H4 (cell line): ENCODE measurements at regions not wholly inside any gene's neighbourhood (a gene's known extent, or its start where the extent isn't known, plus 50 kb on each side); places are given as distances from the start of the nearest gene placed in this dataset.
A peak's percentile ranks its signal among the peaks of the same experiment; 100 is the strongest.
"Not testable (repeated sequence)": the region's sequence is repeated elsewhere in the genome, so short reads cannot be mapped to it uniquely, and the experiment has no call there.

ENCODE experiments used
- DNase-seq: peaks from one replicate; pipeline ENCODE4 v3.0.0-alpha.2; 2015; ENCODE audit warnings: low spot score

DNA sequence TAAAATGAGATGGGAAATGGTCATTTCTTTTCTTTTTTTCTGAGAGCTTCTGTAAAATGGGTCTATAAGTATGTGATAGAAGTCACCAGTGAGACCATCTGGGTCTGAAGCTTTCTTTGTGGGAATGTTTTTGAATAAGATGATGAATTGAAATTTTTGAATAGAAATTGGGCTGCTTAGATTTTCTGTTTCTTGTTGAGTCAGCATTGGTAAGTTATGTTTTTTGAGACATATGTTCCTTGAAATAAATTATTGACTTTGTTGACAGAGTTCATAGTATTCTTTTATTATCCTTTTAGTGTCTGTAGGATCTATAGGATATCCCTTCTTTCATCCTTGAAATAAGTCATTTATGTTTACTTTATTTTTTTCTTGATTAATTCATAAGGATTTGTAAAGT is 208.1 kb downstream of the OPA1 start:
- DNase-seq = no peak

DNA sequence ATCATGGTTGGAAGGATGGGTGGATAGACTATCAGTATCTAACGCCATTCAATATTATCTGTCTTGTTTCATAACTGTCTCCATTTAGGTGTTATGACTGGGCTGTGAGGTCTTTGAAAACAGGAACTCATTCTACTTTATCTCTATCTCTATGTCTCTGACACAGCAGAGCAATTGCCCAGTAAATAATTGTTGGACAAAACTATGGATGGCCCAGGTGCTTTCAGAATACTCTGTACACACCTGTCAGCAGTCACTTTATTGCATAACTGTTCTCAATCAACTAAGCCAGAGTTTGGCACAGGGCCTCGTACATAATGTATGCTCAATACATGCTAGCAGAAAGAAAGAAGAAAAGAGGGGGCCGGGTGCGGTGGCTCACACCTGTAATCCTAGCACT is 210.3 kb downstream of the OPA1 start:
- DNase-seq = no peak

DNA sequence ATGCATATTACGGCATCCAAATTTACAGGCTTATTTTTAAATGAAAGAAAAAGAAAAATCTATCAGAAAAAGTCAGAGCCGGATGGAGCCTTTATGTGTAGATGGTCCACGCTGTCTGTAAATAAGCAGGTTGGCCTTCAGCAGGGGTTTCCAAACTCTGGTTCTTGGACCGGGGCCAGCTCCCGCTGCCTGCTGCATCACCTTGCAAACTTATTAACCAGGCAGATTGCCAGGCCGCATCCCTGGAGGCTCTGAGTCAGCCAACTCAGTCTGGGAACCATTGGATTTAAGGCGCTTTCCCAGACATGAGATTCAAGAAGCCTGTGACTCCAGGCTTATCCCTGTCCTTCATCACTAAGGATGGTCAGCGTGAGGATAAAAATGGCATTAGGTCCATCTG is 212.4 kb downstream of the OPA1 start:
- DNase-seq = peak; percentile 96

DNA sequence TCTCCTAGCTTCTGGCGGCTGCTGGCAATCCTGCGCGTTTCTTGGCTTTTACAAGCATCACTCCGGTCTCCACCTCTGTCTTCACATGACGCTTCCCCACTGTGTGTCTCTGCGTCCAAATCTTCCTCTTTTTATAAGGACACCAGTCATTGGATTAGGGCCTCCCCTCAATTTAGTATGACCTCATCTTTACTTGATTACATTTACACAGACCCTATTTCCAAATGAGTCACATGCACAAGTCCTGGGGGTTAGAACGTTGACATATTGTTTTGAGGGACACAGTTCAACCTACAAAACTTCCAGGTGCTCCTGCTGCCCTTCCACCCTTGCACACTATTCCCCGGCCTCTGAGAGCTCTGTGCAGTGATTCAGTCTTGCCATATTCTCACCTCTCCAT is 215.3 kb downstream of the OPA1 start:
- DNase-seq = no peak

DNA sequence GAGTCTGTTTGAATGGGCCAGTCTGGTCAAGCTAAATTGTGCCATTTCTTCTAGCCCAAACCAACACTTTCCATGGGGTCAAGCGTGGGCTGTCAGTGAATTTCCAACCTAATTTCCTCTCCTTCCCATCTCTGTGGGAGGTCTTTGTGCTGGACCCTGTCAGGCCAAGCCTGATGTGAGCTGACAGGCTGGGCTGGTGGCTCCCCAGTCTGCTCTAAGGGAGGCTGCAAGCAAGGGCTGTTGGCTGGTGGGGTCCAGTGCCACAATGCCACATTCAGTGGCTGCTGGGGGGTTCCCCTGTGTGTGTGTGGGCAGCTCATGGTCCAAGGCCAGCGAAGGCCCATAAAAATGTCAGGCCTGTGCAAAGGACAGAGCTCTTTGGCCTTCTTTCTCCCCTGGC is 216.1 kb downstream of the OPA1 start:
- DNase-seq = no peak

DNA sequence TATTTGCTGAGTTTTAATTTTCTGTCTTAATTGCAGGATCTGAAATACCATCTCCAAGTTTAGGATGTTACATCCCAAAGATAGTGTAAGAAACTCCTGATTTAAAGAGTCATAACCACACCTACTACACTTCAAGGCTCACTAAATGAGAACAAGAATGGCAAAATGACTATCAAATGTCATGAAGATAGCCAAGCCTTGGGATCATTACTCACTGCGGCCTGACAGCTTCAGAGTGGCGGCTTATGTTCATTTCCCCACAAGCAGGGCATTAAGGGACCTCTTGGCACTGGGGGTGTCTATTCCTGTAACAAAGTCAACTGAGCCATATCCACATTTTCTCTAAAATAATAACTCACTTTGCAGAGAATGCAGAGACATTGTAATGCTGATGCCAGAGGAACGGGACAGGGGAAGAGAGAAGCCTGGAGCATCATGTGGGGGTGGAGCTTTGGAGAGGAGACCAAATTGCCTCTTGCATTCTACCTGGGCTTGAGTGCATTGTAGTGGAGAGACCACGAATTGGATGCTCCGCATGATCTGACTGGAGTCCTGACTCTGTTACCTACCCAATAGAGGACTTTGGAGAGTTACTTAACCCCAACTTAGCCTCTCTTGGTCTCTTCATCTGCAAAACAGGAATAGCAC is 219.2 kb downstream of the OPA1 start:
- DNase-seq = no peak

DNA sequence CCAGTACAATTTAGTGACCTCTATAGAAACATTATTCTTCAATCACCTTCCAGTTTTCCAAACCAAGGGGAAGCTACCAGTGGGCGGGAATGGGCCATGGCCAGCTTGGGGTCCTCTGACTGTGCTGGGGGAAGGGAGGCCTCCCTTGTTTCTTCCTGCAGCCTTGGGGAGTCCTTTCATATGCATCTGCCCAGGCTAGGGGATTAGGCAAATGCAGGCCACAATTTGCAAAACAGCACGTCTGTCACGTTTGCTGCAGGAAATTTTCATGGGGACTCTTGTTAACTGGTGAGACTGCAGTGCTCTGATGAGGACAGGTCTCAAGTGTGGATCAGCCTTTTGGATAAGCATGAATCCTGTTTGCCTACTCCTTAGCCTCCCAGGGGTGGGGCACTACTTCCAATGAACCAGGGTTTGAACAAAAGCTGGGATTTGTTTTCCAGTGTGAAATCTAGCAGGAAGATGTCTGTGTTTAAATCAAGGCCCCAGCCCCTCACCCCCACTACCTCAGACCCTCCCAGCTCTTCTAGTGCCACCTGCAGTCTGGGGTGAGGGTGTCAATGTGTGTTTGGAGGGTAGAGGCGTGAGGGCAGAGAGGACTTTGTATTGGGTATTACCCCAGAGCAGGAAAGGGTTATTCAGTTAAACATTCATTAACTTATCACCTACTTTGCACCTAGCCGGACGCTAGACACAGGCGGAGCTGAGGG is 219.9 kb downstream of the OPA1 start:
- DNase-seq = no peak

DNA sequence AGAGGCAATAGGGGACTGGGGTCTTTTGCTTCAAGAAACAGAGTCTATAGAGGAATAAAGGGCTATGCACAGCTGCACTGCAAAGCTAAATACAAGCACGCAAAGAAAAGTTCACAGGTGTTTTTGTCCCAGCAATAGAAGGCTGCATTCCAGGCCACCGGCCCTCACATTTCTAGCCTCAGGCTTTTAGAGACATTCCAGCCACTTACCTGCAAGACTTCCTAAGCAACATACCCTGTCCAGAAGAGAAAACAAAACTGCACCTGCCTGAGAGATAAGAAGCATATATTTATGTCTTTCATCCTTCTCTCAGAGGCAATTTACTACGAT is 220.5 kb downstream of the OPA1 start:
- no peak for DNase-seq

DNA sequence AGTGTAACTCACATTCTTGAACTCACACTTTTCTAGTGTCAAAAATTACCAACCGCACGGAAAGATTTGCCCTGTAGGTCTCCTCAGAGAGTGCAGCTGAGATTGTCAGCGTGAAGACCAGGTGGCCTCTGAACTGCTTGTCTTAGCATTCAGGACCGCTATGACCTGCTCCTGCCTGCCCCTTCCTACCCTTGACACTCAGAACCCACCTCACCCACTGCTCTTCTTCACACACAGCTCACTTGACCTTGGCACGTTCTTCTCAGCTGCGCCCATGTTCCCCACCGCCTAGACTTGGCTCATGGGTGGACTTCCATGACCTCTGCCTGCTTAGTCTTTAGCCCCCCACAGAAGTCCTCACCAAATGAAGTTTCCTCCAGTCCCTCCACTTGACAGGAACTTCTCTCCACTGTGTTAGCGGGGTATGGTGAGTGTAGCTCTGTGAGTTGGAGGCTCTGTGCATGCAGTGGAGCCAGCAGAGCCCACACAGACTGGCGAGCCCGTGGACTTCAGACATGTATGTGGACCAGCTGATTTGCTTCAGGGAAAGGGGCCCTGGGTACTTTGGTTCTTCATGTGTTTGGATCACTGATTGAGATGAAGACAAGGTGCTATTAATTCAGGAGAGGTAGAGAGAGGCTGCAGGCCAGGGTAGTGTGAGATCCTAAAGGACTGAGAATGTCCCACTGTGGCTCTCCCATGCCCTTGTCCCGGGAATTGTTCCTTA is 221.3 kb downstream of the OPA1 start:
- DNase-seq = no peak

DNA sequence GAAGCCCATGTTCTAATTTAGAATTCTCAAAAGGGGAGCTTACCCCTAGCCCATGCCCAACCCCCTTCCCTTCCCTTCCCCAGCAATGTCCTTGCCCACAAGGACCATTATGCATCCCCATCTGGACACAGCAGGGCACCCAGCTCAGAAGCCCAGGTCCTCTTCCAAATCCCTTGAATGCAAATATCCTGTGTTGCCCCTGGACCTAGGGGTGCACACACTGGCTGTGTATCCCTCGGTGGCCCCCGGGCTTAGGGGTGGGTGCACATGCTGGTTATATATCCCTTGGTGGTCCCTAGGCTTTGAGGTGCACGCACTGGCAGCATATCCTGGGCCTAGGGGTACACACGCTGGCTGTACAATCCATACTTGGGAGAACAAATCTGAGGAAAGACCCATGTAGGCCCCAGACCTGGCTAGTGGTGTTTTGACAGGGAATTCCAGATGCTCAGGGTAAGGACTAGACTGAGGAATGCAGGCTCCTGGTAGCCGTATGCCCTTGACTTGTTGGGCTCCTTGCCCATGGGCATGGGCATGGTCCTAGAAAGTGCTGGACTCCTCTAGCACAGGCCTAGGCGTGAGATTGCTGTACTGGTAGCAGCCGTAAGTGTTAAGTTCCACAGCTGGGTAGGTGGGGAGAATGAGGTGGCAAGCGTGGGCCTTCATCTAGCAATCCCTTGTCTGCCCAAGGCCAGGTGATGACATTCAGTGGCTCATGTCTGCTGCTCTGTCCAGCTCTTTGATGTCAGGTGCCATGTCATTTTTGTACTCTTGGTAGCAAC is 222.4 kb downstream of the OPA1 start:
- DNase-seq = no peak

DNA sequence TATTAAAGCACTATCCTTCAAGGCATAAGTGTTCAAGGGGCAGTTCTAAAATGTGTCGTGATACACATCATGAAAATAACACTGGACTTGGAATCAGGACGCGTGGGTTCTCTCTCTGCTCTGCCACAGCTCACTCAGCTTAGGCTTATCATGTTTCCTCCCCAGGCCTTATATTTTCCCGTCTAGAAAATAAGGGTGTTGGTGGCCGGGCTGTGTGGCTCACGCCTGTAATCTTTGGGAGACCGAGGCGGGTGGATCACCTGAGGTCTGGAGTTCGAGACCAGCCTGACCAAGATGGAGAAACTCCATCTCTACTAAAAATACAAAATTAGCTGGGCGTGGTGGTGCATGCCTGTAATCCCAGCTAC is 223.0 kb downstream of the OPA1 start:
- no peak for DNase-seq

DNA sequence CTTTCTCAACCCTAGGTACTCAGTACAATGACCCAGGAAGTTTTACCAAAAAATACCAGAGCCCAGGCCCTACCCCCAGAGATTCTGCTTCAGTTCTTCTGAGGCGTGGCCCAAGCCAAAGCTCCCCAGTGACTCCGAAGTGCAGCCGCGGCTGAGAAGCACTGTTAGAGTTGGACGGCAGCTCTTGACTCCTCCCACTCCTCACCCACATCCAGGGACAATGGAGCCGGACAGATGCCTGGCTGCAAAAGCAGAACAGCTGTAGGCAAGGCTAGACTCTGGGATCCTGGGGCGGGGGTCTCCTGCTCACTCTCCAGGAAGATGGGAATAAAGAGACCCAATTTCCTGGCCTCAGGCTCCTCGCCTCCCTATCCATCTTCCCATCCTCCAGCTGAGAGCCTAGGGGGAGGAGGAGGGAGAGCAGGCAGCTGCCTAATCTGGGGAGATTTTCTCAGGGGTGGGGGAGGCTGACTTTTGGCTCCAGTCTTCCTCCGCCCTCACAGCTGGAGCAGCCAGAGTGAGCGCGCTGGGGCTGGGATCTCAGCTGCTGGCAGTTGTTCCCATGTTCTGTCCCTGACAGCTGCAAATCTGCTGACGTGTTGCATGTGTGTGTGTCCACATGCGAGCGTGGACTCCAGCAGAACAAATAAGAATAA is 223.8 kb downstream of the OPA1 start:
- DNase-seq = no peak

DNA sequence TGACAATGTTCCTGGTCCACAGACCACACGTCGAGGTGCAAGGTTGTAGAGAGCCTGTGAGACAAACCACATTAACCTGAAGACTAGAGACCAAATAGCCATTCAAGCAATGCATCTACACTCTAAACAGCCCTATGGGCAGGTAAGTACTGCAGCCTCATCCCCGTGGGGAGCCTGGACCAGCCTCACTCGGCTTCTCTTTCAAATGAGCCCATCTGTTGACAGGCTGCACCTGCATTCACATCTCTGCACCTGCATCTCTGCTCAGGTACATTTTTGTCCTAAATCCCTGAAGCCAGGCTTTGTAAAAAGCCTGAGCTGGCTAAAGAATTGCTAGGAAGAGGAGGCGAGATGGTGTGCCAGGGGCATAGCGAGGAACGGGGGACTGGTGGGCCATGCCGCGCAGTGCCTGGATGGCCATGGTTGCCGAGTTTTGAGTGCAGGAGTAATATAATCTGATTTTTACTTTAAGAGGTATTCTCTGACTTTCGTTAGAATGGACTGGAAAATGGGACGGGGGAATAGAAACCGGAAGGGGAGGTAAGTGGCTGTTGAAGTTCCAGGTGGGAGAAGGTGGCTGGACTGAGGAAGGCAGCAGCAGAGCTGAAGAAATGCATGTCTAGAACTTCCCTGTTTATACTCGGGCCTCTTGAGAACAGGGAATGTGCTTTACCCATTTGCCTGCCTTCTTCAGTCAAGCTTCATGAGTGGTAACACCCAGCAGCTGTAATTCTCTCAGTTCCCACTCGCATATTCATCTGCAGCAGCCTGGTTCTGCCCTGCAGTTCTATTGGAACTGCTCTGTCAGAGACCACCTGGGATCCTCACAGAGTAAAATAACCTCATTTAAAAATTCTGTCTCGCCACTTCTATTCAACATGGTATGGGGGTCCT is 226.4 kb downstream of the OPA1 start:
- no peak for DNase-seq

DNA sequence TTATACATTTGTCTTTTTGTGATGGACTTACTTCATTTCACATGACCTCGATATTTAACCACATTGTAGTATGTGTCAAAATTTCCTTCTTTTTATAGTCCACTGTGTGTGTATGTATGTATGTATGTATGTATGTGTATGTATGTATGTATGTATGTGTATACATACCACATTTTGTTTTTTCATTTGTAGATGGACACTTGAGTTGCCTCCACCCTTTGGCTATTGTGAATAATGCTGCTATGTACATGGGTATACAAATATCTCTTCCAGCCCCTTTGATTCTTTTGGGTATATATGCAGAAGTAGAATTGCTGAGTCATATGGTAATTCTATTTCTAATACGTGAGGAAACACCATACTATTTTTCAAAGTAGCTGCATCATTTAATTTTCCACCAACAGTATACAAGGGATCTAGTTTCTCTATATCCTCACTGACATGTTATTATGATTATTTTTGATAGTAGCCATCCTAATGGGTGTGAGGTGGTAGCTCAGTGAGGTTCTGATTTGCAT is 228.2 kb downstream of the OPA1 start:
- no peak for DNase-seq

DNA sequence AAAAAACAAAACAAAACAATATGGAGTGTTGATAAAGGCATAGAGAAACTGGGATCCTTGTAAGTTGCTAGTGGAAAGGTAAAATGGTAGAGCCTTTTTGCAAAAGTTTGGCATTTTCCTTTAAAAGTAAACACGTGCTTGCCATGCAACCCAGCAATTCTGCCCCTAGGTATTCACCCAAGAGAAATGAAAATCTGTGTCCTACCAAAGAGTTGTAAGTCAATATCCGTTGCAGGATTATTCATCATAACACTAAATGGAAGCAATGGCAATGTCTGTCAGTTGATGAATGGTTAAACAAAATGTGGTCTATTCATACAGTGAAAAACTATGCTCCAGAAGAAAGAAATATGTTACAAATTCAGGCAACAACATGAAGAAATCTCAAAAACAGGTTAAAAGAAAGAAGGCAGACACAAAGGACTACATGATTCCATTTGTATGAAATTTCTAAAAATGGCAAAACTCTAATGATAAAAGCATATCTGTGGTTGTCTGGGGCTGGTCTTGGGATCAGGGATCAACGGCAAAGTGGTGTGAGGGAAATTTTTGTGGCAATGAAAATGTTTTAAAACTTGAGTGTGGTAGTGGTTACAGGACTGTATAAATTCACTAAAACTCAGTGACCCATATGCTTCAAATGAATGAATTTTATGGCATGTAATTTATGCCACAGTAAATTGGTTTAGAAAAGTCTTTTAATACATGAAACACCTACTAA is 229.6 kb downstream of the OPA1 start:
- DNase-seq = peak; percentile 45

DNA sequence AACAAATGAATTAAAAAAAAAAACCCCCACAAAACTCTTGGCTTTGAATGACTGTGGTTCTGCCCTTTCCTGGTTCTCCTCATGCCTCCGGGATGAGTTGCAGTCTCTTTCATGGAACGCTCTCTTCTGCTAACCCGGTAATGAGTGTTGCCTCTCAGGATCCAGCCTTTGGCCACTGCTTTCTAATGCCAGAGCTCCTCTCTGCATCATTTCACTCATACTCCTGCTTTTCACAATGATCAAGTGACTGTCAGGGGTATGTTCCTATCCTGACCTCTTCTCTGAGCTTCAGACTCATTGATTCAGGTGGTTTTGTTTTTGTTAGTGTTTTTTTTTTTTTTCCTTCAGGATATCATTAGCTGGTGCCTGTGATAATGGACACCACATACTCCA is 230.2 kb downstream of the OPA1 start:
- DNase-seq = not testable (repeated sequence)

DNA sequence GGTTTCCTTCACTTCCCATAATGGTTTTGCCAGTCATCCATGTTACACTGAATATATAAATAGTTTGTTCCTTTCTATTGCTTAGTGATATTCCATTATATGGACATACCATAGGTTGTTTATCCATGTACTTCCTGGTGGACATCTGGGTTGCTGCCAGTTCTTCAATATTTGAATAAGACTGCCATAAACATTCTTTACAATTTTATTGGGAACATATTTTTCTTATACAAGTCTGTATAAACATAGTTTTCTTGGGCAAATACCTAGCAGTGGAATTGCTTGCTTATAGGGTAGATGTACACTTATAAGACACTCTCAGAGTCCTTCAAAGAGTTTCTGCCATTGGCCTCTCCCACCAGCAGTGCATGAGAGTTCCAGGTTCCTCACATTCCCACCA is 231.4 kb downstream of the OPA1 start:
- DNase-seq = no peak

DNA sequence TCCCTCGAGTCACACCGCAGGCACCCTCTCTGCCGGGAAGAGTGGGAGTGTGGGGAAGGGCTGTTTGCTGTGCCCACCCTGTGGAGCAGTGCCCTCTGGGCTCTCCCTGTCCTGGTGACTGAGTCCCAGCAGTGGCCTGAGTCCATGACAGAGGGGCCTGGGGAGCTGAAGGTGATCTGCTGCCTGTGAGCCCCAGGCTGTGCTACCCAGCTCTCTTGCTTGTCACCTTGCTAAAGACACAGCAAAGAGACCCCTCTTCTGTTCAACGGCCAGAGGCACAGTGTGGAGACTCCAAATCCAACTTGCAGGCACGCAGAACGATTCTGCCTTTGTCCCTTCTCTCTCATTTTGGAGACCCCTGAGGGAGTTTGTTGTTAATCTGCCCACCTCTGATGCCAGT is 232.6 kb downstream of the OPA1 start:
- DNase-seq = no peak

DNA sequence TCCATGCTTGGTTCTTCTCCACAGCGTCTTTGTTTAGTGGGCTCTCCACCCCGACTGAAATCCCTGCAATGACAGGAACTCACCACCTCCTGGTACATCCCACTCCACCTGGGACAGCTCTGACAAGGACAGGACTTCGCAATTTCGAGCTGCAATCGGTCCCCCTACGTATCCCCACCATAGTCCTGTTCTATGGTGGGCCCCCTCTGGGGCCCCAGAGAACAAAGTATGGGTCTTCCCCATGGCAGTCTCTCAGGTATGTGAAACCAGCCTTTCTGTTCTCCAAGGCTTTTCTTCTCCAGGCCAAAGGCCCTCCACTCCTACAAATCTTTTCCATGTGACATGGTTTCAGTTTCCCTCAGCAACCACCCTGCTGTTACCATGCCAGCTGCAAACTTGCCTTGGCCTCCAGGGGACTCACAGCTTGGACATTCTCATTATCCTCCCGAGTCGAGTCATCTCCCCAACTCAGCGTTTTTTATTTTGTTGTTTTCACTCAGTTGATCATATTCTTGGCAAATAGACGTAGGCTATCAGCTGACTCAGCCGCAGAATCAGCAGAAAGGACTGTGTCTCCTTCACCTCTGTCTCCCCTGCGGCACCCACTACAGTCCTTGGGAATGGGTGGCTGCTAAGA is 233.3 kb downstream of the OPA1 start:
- peak; percentile 71 for DNase-seq
